ENCODE measurements at regions not wholly inside any gene's neighbourhood (a gene's known extent, or its start where the extent isn't known, plus 50 kb on each side); places are given as distances from the start of the nearest gene placed in this dataset.
A peak's percentile ranks its signal among the peaks of the same experiment; 100 is the strongest.

GRCh38 chr2:122939796-122940195 lies 1085.3 kb upstream of the CNTNAP5 start:
- H3K4me3 ChIP-seq = no peak overlapping the region
- no peaks in the 10 kb centered on the region for H3K27me3 ChIP-seq
- H3K9me3 ChIP-seq = no peaks in the 10 kb centered on the region
- TF ChIP-seq POLR2A (IDR thresholded peaks at IDR 0.05) = no peak
- TF ChIP-seq CTCF (IDR thresholded peaks at IDR 0.05) = no peak
- TF ChIP-seq EP300 (IDR thresholded peaks at IDR 0.05) = no peak
- TF ChIP-seq POLR2AphosphoS5 (IDR thresholded peaks at IDR 0.05) = no peak
- H3K4me1 ChIP-seq = no peaks in the 10 kb centered on the region
- 68 to 78% methylated on average over 4 of the region's 4 CpGs for WGBS, 2 donors
- no peaks in the 10 kb centered on the region for H3K36me3 ChIP-seq
- no peak for DNase-seq
- ATAC-seq (ENCODE audit: low FRiP score in 2 of 2) = no peak
- no peak overlapping the region for H3K27ac ChIP-seq

- Histone ChIP-seq H3K36me3 (no peaks in the 10 kb centered on the region), H3K4me1 (no peaks in the 10 kb centered on the region), H3K27ac (no peak overlapping the region), H3K4me3 (no peak overlapping the region), H3K9me3 (no peaks in the 10 kb centered on the region), H3K27me3 (no peaks in the 10 kb centered on the region)
- WGBS, 2 donors = 71% methylated on average over 2 of the region's 2 CpGs
- DNase-seq (no peak), ATAC-seq (ENCODE audit: low FRiP score in 2 of 2) (no peak)
- no peak for TF ChIP-seq POLR2A (IDR thresholded peaks at IDR 0.05)
- no peak for TF ChIP-seq POLR2AphosphoS5 (IDR thresholded peaks at IDR 0.05)
- TF ChIP-seq CTCF (IDR thresholded peaks at IDR 0.05) = no peak
- no peak for TF ChIP-seq EP300 (IDR thresholded peaks at IDR 0.05)
These were observed 1075.6 kb upstream of the CNTNAP5 start for GRCh38 chr2:122949523-122949922.

GRCh38 chr2:122955776-122956175 lies 1069.3 kb upstream of the CNTNAP5 start:
- H3K36me3 ChIP-seq = no peaks in the 10 kb centered on the region
- H3K27me3 ChIP-seq = no peaks in the 10 kb centered on the region
- no peaks in the 10 kb centered on the region for H3K9me3 ChIP-seq
- no peak for TF ChIP-seq POLR2A (IDR thresholded peaks at IDR 0.05)
- no peak for TF ChIP-seq EP300 (IDR thresholded peaks at IDR 0.05)
- TF ChIP-seq POLR2AphosphoS5 (IDR thresholded peaks at IDR 0.05) = no peak
- TF ChIP-seq CTCF (IDR thresholded peaks at IDR 0.05) = no peak
- no peak for DNase-seq
- H3K27ac ChIP-seq = no peak overlapping the region
- WGBS, 2 donors = 55 to 74% methylated on average over 4 of the region's 4 CpGs
- no peaks in the 10 kb centered on the region for H3K4me1 ChIP-seq
- ATAC-seq (ENCODE audit: low FRiP score in 2 of 2) = no peak
- H3K4me3 ChIP-seq = no peak overlapping the region

- no peaks in the 10 kb centered on the region for H3K4me1 ChIP-seq
- no peak overlapping the region for H3K27ac ChIP-seq
- TF ChIP-seq EP300 (IDR thresholded peaks at IDR 0.05) (no peak), POLR2AphosphoS5 (IDR thresholded peaks at IDR 0.05) (no peak)
- H3K36me3 ChIP-seq = no peaks in the 10 kb centered on the region
- WGBS, 2 donors = 52 to 58% methylated on average over 5 of the region's 5 CpGs
- DNase-seq (peak in 1 of 2 donors; percentile 37), ATAC-seq (ENCODE audit: low FRiP score in 2 of 2) (peak; percentile 51 to 55)
- H3K27me3 ChIP-seq = no peaks in the 10 kb centered on the region
- no peak overlapping the region for H3K4me3 ChIP-seq
- no peaks in the 10 kb centered on the region for H3K9me3 ChIP-seq
These were observed 1064.1 kb upstream of the CNTNAP5 start for GRCh38 chr2:122960759-122961641.

- DNase-seq (no peak), ATAC-seq (ENCODE audit: low FRiP score in 2 of 2) (no peak)
- WGBS, 2 donors = 80 to 85% methylated on average over 2 of the region's 2 CpGs
- H3K4me3 ChIP-seq = no peak overlapping the region
- TF ChIP-seq POLR2AphosphoS5 (IDR thresholded peaks at IDR 0.05) (no peak), POLR2A (IDR thresholded peaks at IDR 0.05) (no peak), EP300 (IDR thresholded peaks at IDR 0.05) (no peak), CTCF (IDR thresholded peaks at IDR 0.05) (no peak)
- H3K9me3 ChIP-seq = no peaks in the 10 kb centered on the region
- no peaks in the 10 kb centered on the region for H3K36me3 ChIP-seq
- H3K4me1 ChIP-seq = no peaks in the 10 kb centered on the region
- no peak overlapping the region for H3K27ac ChIP-seq
- H3K27me3 ChIP-seq = no peaks in the 10 kb centered on the region
These were observed 1058.6 kb upstream of the CNTNAP5 start for GRCh38 chr2:122966461-122966860.
